ENCODE measurements at regions not wholly inside any gene's neighbourhood (a gene's known extent, or its start where the extent isn't known, plus 50 kb on each side); places are given as distances from the start of the nearest gene placed in this dataset.

- Histone ChIP-seq H2AFZ (no peak overlapping the region), H3K27me3 (no peaks in the 10 kb centered on the region), H3K9me3 (ENCODE audit: low read depth) (peaks cover 8% of the 10 kb centered on the region), H3K9me2 (replicated peaks; ENCODE audit: insufficient read depth) (no peaks in the 10 kb centered on the region), H3K4me1 (ENCODE audit: insufficient read depth) (peaks cover 4% of the 10 kb centered on the region), H3K79me2 (no peaks in the 10 kb centered on the region), H3K27ac (no peak overlapping the region), H3K4me3 (no peak overlapping the region), H3K4me2 (peak overlapping the region; percentile 16), H4K20me1 (ENCODE audit: insufficient read depth, poor library complexity, severe bottlenecking) (no peaks in the 10 kb centered on the region), H3K36me3 (replicated peaks; ENCODE audit: insufficient read depth, low read depth) (no peaks in the 10 kb centered on the region)
- no peak for DNase-seq (ENCODE audit: low spot score)
- TF ChIP-seq CTCF (IDR thresholded peaks at IDR 0.05; ENCODE audit: poor library complexity) (no peak), EZH2 (IDR thresholded peaks at IDR 0.05; ENCODE audit: borderline replicate concordance) (no peak), EZH2phosphoT487 (IDR thresholded peaks at IDR 0.05; ENCODE audit: low read depth, severe bottlenecking, unreplicated experiment) (no peak)
Observed at GRCh38 chr5:15248731-15249130, 251.2 kb upstream of the FBXL7 start.

GRCh38 chr5:15245913-15246312 is 254.1 kb upstream of the FBXL7 start:
- Histone ChIP-seq H2AFZ (no peak overlapping the region), H3K36me3 (replicated peaks; ENCODE audit: insufficient read depth, low read depth) (no peaks in the 10 kb centered on the region), H3K9me3 (ENCODE audit: low read depth) (peaks cover 8% of the 10 kb centered on the region), H3K27me3 (no peaks in the 10 kb centered on the region), H4K20me1 (ENCODE audit: insufficient read depth, poor library complexity, severe bottlenecking) (no peaks in the 10 kb centered on the region), H3K4me3 (no peak overlapping the region), H3K9me2 (replicated peaks; ENCODE audit: insufficient read depth) (no peaks in the 10 kb centered on the region), H3K4me1 (ENCODE audit: insufficient read depth) (peaks cover 4% of the 10 kb centered on the region), H3K4me2 (no peak overlapping the region), H3K79me2 (no peaks in the 10 kb centered on the region), H3K27ac (no peak overlapping the region)
- WGBS (ENCODE audit: low lambda C conversion rate, missing lambda C conversion rate): 93% methylated on average over 1 of the region's 1 CpG
- DNase-seq (ENCODE audit: low spot score): no peak
- TF ChIP-seq CTCF (IDR thresholded peaks at IDR 0.05; ENCODE audit: poor library complexity): no peak
- TF ChIP-seq EZH2phosphoT487 (IDR thresholded peaks at IDR 0.05; ENCODE audit: low read depth, severe bottlenecking, unreplicated experiment): no peak

- Histone ChIP-seq H3K27ac (no peak overlapping the region), H3K36me3 (replicated peaks; ENCODE audit: insufficient read depth, low read depth) (no peaks in the 10 kb centered on the region), H3K4me3 (no peak overlapping the region), H3K4me2 (no peak overlapping the region), H3K79me2 (no peaks in the 10 kb centered on the region), H3K4me1 (ENCODE audit: insufficient read depth) (peaks cover 2% of the 10 kb centered on the region), H4K20me1 (ENCODE audit: insufficient read depth, poor library complexity, severe bottlenecking) (no peaks in the 10 kb centered on the region), H3K9me3 (ENCODE audit: low read depth) (peaks cover 8% of the 10 kb centered on the region), H3K9me2 (replicated peaks; ENCODE audit: insufficient read depth) (no peaks in the 10 kb centered on the region), H3K27me3 (no peaks in the 10 kb centered on the region), H2AFZ (no peak overlapping the region)
- TF ChIP-seq EZH2phosphoT487 (IDR thresholded peaks at IDR 0.05; ENCODE audit: low read depth, severe bottlenecking, unreplicated experiment): peak; percentile 93
- TF ChIP-seq EZH2 (IDR thresholded peaks at IDR 0.05; ENCODE audit: borderline replicate concordance): no peak
- WGBS (ENCODE audit: low lambda C conversion rate, missing lambda C conversion rate): 58% methylated on average over 4 of the region's 4 CpGs
- DNase-seq (ENCODE audit: low spot score): no peak
Observed at GRCh38 chr5:15243301-15244020, 256.5 kb upstream of the FBXL7 start.

- H3K9me2 ChIP-seq (replicated peaks; ENCODE audit: insufficient read depth): no peaks in the 10 kb centered on the region
- no peak for DNase-seq (ENCODE audit: low spot score)
- H3K27me3 ChIP-seq: no peaks in the 10 kb centered on the region
- H3K27ac ChIP-seq: no peak overlapping the region
- H3K36me3 ChIP-seq (replicated peaks; ENCODE audit: insufficient read depth, low read depth): no peaks in the 10 kb centered on the region
- no peak overlapping the region for H3K4me3 ChIP-seq
- TF ChIP-seq EZH2 (IDR thresholded peaks at IDR 0.05; ENCODE audit: borderline replicate concordance): no peak
- TF ChIP-seq CTCF (IDR thresholded peaks at IDR 0.05; ENCODE audit: poor library complexity): no peak
- TF ChIP-seq EZH2phosphoT487 (IDR thresholded peaks at IDR 0.05; ENCODE audit: low read depth, severe bottlenecking, unreplicated experiment): no peak
- H3K4me2 ChIP-seq: no peak overlapping the region
- no peaks in the 10 kb centered on the region for H3K4me1 ChIP-seq (ENCODE audit: insufficient read depth)
- WGBS (ENCODE audit: low lambda C conversion rate, missing lambda C conversion rate): 84% methylated on average over 1 of the region's 1 CpG
- peaks cover 8% of the 10 kb centered on the region for H3K9me3 ChIP-seq (ENCODE audit: low read depth)
- H4K20me1 ChIP-seq (ENCODE audit: insufficient read depth, poor library complexity, severe bottlenecking): no peaks in the 10 kb centered on the region
- no peak overlapping the region for H2AFZ ChIP-seq
- H3K79me2 ChIP-seq: no peaks in the 10 kb centered on the region
Observed at GRCh38 chr5:15241216-15241821, 258.7 kb upstream of the FBXL7 start.
